Urinary bladder (tissue), 3 donors: ENCODE measurements at regions not wholly inside any gene's neighbourhood (a gene's known extent, or its start where the extent isn't known, plus 50 kb on each side); places are given as distances from the start of the nearest gene placed in this dataset.

Experiments used
- DNase-seq: peaks from one replicate; pipeline ENCODE4 v3.0.0-alpha.2; 2015; ENCODE audit errors: extremely low spot score
- H3K27ac ChIP-seq: one replicate; pipeline ENCODE4 v1.5.1; 2013; ENCODE audit warnings: low read depth, mild to moderate bottlenecking, moderate library complexity
- H3K36me3 ChIP-seq: one replicate; pipeline ENCODE4 v1.6.1; 2013; ENCODE audit warnings: mild to moderate bottlenecking, moderate library complexity; ENCODE audit not compliant: insufficient read depth
- H3K4me1 ChIP-seq: one replicate; pipeline ENCODE4 v1.6.1; 2013; ENCODE audit warnings: mild to moderate bottlenecking, moderate library complexity; ENCODE audit not compliant: insufficient read depth
- H3K4me3 ChIP-seq: one replicate; pipeline ENCODE4 v1.5.1; 2013; ENCODE audit warnings: low read depth, low read length
- WGBS: extraction: QIAGEN DNeasy Blood & Tissue Kit; methylation state at CpG from one replicate; pipeline ENCODE4 v1.1.7; 2013; 5-methylcytosine and 5-hydroxymethylcytosine counted together
- donor health status: healthy with polysubstance abuse.
- donor health status: healthy.

DNA sequence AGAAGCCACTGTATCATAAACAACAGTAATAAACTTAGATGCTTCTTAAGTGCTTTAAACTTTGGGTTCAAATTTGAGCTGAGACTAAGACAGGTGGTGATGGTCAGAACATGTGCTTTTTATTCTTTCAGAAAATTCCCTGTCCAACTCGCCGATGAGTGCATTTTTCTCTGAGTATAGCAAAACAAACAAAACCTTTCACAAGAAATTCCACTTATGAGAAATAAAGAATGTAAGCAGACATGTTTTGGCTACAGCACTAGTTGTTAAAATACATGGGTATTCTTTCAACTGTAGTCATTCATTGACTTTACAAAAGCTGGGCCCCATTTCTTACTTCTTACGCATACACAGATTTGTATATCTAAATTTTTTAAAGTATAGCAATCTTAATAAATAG, 125.6 kb downstream of the SPRY2 start:
- Histone ChIP-seq H3K4me3 (no peak overlapping the region), H3K27ac (no peak overlapping the region), H3K4me1 (no peaks in the 10 kb centered on the region), H3K36me3 (no peaks in the 10 kb centered on the region)
- WGBS: 49% methylated on average over 3 of the region's 3 CpGs
- DNase-seq: no peak

DNA sequence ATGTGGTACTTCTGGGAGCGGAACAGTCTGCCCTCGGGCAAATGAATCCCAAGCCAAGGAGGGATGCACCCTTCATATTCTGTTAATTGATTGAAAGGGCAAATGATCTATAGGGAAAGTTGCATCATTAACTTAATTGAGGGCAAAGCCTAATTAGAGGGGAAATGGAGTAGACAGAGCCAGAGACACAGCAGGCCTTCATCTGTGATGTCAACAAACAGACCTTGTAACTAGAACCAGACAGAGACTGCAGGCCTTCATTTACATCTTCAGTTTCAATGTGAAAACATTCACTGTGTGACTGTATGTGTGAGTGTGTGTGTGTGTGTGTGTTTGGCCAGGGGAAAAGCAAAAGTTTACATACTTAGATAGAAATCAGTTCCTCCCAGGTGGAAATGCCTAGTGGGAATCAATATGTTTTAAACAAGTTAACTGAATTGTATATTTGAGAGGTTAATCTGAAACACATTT, 126.4 kb downstream of the SPRY2 start:
- WGBS: 81% methylated on average over 2 of the region's 2 CpGs
- Histone ChIP-seq H3K4me1 (no peaks in the 10 kb centered on the region), H3K4me3 (no peak overlapping the region), H3K27ac (no peak overlapping the region), H3K36me3 (no peaks in the 10 kb centered on the region)
- DNase-seq: no peak

GRCh38 chr13:80214050-80214449, 126.9 kb downstream of the SPRY2 start:
- 68% methylated on average over 2 of the region's 2 CpGs for whole genome bisulfite sequencing
- no peak overlapping the region for H3K4me3 ChIP-seq
- no peaks in the 10 kb centered on the region for H3K36me3 ChIP-seq
- no peaks in the 10 kb centered on the region for H3K4me1 ChIP-seq
- no peak overlapping the region for H3K27ac ChIP-seq
- DNase-seq: no peak

DNA sequence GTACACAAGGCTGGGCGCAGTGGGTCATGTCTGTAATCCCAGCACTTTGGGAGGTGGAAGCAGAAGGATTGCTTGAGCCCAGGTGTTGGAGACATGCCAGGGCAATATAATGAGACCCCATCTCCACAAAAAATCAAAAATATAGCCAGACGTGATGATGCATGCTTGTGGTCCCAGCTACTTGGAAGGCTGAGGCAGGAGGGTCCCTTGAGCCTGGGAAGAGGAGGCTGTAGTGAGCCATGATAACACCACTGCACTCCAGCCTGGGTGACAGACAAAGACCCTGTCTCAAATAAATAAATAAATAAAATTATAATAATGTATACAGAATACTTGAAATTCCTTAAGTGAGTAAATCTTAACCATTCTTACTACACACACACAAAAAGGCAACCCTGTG, 127.7 kb downstream of the SPRY2 start:
- WGBS: 93% methylated on average over 2 of the region's 2 CpGs
- Histone ChIP-seq H3K36me3 (no peaks in the 10 kb centered on the region), H3K4me3 (no peak overlapping the region), H3K4me1 (no peaks in the 10 kb centered on the region), H3K27ac (no peak overlapping the region)
- no peak for DNase-seq

- 74% methylated on average over 2 of the region's 2 CpGs for WGBS
These were observed 129.4 kb downstream of the SPRY2 start for GRCh38 chr13:80211566-80211965.

GRCh38 chr13:80204642-80205041, 136.3 kb downstream of the SPRY2 start:
- H3K36me3 ChIP-seq: no peaks in the 10 kb centered on the region
- H3K4me1 ChIP-seq: no peaks in the 10 kb centered on the region
- H3K27ac ChIP-seq: no peak overlapping the region
- no peak overlapping the region for H3K4me3 ChIP-seq
- WGBS: 78% methylated on average over 2 of the region's 2 CpGs
- DNase-seq: no peak

More at GRCh38 chr13:80211566-80211965, 129.4 kb downstream of the SPRY2 start:
- no peak for DNase-seq
- H3K36me3 ChIP-seq: no peaks in the 10 kb centered on the region
- no peak overlapping the region for H3K4me3 ChIP-seq
- H3K27ac ChIP-seq: no peak overlapping the region
- H3K4me1 ChIP-seq: no peaks in the 10 kb centered on the region

DNA sequence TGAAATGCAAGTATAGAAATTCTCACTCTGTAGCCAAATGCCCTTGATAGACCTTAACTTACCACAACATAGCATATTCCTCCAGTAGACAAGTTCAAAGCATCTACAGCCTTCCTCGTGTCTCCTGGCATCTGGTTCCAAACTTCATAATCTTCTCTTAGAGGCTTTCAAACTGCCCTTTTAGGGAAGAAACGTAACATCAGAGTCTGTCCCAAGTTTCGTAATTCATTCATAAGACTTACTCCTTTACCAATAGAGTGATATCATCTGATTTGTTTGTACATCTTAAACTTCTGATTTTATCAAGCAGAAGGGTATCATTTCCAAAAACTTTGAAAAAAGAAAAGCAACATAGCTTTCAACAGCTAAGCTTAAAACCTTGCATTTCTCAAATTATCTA, 137.4 kb downstream of the SPRY2 start:
- no peaks in the 10 kb centered on the region for H3K36me3 ChIP-seq
- no peaks in the 10 kb centered on the region for H3K4me1 ChIP-seq
- H3K27ac ChIP-seq: no peak overlapping the region
- 71% methylated on average over 3 of the region's 3 CpGs for WGBS
- no peak for DNase-seq
- no peak overlapping the region for H3K4me3 ChIP-seq

- DNase-seq: no peak
- Histone ChIP-seq H3K27ac (no peak overlapping the region), H3K36me3 (no peaks in the 10 kb centered on the region), H3K4me3 (no peak overlapping the region), H3K4me1 (no peaks in the 10 kb centered on the region)
- WGBS: 84% methylated on average over 6 of the region's 6 CpGs
These were observed 139.0 kb downstream of the SPRY2 start for GRCh38 chr13:80201694-80202468.

GRCh38 chr13:80199585-80200292, 141.2 kb downstream of the SPRY2 start:
- 68% methylated on average over 3 of the region's 3 CpGs for WGBS

GRCh38 chr13:80199067-80199466, 141.9 kb downstream of the SPRY2 start:
- no peak for DNase-seq
- no peaks in the 10 kb centered on the region for H3K36me3 ChIP-seq
- no peak overlapping the region for H3K4me3 ChIP-seq
- 80% methylated on average over 4 of the region's 4 CpGs for WGBS
- H3K4me1 ChIP-seq: no peaks in the 10 kb centered on the region
- H3K27ac ChIP-seq: no peak overlapping the region

More at GRCh38 chr13:80199585-80200292, 141.2 kb downstream of the SPRY2 start:
- no peaks in the 10 kb centered on the region for H3K36me3 ChIP-seq
- H3K4me3 ChIP-seq: no peak overlapping the region
- no peaks in the 10 kb centered on the region for H3K4me1 ChIP-seq
- DNase-seq: no peak
- no peak overlapping the region for H3K27ac ChIP-seq

DNA sequence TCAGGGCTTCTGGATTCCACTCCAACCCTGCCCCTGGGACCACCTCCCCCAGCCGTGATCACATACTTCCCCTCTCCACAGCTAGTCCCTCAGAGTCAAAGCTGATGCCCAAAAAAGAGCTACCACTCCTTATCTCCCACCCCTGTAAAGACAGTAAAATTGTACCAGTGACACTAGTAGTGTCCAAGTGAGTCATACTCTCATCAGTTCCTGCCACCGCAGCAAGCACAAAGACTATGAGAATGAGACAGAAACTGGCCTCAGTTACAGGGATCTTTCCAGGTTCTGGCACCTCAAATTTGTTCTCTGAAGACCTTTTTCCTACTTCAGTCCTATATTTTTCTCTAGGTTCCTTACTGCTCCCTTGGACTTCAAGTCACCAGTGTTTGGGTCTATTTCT, 144.2 kb downstream of the SPRY2 start:
- H3K27ac ChIP-seq: no peak overlapping the region
- DNase-seq: no peak
- H3K36me3 ChIP-seq: no peaks in the 10 kb centered on the region
- H3K4me3 ChIP-seq: no peak overlapping the region
- no peaks in the 10 kb centered on the region for H3K4me1 ChIP-seq
- 83% methylated on average over 2 of the region's 2 CpGs for WGBS

DNA sequence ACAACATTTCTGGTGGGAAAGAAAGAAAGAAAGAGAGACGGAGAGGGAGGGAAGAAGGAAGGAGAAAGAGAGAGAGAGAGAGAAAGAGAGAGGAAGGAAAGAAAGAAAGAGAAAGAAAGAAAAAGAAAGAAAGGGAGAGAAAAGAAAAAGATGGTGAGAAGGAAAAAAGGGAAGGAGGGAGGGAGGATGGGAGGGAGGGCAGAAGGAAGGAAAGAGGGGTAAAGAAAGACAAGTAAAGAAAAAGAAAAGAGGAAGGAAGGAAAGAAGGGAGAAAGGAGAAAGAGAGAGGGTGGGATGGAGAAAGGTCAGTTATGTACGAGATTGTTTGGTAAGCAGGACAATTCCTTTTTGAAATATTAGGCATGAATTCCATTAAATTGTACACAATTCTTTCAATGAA, 145.3 kb downstream of the SPRY2 start:
- H3K4me1 ChIP-seq: no peaks in the 10 kb centered on the region
- no peak for DNase-seq
- H3K4me3 ChIP-seq: no peak overlapping the region
- H3K27ac ChIP-seq: no peak overlapping the region
- H3K36me3 ChIP-seq: no peaks in the 10 kb centered on the region
- WGBS: 82% methylated on average over 2 of the region's 2 CpGs

DNA sequence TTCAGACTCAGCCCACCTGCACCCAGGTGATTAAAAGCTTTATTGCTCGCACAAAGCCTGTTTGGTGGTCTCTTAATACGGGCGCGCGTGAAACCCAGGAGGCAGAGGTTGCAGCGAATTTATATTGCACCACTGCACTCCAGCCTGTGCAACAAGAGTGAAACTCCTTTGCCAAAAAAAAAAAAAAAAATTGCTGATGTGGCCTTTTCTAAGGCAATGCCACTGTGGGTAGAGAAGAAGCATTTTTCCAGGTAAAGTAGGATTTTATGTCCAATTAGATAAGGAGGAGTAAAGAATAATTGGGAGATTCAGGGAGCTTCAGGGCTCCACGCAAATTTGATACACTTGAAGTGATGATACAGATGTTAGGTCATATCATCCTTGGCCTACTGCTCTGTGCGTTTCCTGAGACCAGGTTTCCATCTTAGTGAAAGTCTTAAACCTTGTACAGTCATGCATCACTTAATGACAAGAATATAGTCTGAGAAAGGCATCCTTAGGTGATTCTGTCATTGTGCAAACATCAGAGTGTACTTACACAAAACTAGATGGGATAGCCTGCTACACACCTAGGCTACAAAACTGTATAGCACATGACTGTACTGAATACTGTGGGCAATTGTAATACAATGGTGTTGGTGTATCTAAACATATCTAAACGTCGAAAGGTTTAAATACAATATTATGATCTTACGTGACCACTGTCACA, 150.9 kb downstream of the SPRY2 start:
- no peak overlapping the region for H3K4me3 ChIP-seq
- H3K36me3 ChIP-seq: no peaks in the 10 kb centered on the region
- H3K4me1 ChIP-seq: no peaks in the 10 kb centered on the region
- WGBS: 94% methylated on average over 11 of the region's 11 CpGs
- DNase-seq: no peak
- no peak overlapping the region for H3K27ac ChIP-seq
